GM19240 (cell line): ENCODE measurements at regions not wholly inside any gene's neighbourhood (a gene's known extent, or its start where the extent isn't known, plus 50 kb on each side); places are given as distances from the start of the nearest gene placed in this dataset.

Experiments used
- DNase-seq: peaks from one replicate; pipeline ENCODE4 v3.0.0; 2011; ENCODE audit warnings: low spot score; ENCODE audit not compliant: insufficient read length

DNA sequence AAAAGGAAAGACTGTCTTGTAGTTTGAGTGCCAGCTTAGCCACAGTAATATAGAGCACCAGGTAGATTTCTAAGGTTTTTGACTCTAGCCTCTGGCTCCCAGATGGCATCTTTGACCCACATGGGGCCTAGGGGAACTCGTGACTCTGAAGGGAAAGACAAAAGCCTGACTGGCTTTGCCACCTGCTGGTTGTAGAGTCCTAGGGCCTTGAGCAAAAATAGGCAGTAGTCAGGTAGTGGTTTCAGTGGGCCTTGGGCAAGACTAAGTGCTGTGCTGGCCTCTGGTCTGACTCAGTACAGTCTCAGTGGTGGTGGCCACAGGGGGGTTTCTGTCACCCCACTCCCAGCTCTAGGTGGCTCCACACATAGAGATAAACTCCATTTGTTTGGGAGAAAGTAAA is 349.4 kb downstream of the FAM181B start:
- DNase-seq = no peak

DNA sequence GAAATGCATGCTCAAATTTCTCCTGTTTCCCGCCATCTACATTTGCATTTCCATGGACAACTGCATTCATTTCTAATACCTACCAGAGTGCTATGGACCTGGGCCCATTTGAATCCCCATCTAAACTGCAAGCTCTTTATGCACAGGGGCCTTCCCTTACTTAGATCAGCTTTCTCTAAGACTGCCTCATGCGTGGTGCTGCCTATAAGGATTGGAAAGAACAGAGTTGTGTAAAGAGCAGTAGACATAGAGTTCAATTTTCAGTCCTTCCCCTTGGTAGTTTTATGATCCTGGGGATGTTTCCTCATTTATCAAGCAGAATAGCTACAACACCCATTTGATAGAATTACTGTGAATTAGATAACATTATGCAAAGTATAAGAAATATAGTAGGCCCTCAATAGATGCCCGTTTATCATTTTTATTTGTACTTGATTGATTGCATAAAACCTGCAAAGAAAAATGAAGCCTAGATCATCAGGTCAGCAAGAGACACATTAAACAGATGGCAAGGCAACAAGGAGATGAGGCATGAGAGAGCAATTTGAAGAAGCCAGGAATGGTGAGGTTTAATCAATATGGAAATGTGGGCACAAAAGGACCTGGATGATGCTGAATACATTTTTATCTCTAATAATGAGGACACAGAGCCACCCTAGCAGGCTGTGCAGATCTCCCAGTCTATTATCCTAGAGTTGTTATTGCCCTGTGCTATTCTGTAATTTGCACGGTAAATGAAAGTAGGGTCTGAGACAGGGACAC is 359.7 kb downstream of the FAM181B start:
- no peak for DNase-seq

DNA sequence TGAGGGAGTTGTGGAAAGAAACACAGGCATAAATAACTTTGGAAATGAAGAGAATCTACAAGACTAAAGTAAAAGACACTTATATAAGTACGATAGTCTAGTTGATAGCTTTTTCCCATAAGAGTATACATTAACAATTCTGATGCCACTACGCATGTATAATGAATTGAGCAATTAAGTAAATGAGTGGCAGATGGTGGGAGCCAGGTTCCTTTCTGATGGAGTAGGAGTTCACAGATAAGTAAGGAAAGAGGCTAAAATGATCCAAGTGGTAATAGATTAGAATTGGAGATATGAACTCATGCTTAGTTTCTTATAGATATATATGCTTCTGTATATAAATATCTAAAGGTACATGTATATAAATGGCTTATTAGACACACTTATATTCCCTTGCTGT is 368.3 kb downstream of the FAM181B start:
- DNase-seq = no peak

DNA sequence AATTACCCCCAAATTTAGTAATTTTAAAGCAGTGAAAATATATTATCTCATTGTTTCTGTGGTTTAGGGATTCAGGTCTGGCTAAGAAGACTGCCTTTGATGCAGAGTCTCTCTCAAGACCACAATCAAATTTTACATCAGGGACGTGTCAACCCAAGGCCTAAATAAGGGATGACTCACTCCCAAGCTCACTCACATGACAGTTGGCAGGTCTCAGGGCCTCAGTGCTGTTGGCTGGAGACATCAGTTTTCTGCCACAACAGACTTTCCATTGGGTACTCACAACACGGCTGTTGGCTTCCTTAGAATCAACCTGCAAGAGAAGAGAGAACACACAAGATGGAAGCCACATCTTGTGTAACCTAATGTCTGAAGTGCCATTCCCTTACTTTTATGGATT is 377.3 kb downstream of the FAM181B start:
- no peak for DNase-seq

DNA sequence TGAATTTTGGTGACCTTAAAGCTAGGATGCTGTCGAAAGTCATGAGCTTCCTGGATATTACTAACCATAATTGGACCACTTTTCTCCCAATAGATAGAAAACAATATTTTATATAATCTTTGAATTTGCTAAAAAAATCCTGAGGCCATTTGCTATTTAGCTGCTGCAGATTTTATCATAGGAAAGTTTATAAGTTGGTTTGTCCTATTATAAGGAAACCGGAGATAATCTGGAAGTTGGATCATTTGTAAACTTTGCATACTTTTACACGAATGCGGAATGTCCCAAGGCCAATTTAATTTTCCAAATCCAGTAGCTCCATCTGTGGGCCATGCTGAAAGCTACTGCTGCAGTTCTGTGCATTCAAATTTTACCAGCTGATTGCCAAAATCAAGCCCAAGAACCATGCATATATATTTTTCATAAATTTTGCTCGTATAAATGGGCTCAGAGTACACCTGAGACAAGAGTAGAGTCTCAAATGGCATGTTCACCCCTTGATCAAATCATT is 378.3 kb downstream of the FAM181B start:
- DNase-seq = no peak

DNA sequence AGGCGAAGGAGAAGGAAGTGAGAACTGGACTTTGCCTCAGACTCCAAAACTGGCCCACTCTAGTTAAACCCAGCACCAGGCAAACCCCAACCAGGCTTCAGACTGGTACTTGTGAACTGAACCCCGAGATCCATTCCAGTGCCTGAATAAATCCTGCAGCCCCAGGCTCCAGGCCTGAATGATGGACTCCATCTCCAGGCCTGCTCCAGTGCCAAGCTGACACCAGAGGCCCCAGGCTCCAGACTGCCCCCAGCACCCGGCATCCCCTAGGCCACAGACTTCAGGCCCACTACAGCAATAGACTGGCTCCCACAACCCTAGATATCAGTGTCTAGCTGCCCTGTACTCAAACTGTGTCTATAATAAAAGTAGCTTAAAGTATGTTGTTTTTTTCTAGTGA is 406.8 kb downstream of the FAM181B start:
- no peak for DNase-seq

DNA sequence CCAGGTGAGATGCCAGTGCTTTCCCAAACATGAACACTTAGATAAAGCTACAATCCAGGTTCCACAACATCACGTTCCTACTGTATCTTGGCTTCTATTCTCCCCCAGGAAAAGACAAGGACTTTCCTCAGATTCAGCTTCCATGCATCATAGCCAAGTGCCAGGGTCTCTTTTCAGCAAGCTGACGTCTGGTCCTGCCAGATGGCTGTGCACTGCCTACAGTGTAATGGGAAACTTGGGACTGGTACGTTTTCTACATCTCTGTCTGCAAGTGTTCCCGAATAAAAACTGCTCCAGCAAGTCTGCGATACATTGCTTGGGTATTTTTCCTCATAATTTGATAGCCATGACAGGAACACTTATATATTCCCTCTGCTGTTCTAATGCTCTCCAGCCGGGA is 412.5 kb downstream of the FAM181B start:
- no peak for DNase-seq

DNA sequence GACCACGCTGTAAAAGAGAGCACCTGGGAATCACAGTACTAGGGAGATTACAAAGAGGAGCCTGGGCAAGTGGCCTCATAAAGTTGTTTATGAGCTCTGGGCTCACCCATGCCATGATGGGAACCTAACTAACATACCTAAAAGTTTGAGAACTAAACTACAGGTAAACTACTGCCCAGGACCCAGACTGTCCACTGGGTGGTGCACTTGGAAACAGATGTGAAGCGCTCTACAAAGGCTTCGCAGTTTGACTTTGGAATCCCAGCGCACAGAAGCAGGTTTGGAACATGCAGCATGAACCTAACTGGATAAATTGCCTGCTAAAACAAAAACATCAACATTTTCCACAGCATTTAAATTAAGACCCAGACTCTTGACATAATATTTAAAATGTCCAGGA is 418.6 kb downstream of the FAM181B start:
- DNase-seq = peak; percentile 0

DNA sequence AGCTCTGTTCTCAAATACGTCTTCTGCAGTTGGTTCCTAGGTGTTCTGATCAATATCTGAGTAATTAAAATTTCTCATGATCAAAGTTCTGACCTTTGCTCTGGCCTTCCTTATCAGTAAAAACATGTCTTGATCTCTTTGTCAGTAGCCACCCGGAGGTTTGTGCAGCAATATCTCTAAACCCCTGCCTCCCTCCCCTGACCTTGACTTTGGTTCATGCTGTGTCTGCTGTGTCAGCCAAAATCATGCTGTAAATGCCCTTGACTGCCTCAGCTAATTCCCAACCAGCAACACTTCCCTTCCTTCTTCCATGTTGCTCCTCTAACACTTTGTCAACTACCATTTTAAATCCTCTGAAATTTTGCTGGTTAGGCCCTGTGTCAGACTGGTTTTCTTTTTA is 424.7 kb downstream of the FAM181B start:
- DNase-seq = no peak

DNA sequence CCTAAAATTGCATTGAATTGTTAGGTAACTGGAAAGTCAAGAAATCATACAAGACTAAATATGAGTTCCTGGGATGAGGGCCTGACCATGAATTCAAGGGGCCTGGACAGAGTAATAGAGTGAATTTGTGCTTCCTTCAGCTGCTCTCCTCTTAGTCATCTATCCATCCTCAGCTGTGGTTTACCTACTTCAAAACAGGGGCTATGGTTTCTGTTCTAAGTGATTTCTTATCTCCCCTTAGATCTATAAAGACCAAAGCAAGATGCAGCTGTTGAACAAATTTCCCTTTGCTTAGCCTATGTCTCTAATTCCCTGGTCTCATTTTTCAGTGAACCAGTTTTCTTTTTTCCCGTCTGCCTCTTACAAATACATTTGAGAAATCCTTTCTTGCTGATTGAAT is 428.5 kb downstream of the FAM181B start:
- DNase-seq = no peak

DNA sequence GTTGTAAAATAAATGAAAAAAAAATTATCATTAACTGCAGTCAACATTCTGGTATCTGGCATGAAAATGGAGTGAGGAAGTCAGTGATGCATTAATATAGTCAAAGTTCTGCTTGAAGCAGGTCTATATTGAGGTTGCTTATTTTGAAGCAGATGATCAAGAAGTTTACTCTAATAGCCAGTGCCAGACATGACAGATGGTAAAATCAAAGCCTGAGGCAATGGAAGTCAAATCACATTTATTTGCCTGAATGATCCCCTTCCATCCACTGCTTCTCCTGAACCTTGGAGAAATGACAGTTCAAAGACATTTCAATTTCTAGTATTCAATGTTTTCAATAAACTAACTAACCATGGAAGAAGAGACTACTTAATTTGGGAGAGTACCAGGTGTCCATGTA is 430.0 kb downstream of the FAM181B start:
- no peak for DNase-seq

DNA sequence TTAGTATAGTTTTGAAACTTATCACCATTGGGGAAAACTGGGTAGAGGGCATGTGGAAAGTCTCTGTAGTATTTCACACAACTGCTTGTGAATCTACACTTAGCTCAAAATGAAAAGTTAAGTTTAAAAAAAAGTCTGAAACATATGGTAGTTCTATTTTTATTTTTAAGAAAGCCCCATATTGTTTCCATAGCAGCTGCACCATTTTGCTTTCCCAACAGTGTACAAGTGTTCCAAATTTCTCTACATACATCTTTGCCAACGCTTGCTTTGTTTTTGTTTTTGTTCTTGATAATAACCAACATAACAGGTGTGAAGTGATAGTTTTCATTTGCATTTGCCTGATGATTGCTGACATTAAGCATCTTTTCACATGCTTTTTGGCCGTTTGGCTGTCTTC is 445.2 kb downstream of the FAM181B start:
- DNase-seq = no peak

DNA sequence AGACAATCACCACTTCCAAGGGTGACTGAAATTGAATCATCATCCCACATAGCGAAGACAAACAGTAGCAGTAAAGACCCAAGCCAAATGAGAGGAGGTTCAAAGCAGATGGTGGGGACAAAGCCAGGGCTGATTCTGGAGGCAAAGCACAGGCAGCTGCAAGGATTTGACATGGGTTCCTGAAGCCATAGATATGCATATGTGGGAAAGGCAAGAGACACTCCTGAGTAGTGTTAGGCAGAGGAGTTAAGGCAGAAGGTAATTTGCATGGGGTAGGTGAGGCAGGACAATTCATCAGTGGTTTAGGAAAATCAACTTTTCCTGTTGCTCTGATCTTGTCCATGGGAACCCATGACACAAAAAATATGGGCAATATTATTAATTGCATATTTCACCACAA is 462.8 kb downstream of the FAM181B start:
- DNase-seq = no peak

DNA sequence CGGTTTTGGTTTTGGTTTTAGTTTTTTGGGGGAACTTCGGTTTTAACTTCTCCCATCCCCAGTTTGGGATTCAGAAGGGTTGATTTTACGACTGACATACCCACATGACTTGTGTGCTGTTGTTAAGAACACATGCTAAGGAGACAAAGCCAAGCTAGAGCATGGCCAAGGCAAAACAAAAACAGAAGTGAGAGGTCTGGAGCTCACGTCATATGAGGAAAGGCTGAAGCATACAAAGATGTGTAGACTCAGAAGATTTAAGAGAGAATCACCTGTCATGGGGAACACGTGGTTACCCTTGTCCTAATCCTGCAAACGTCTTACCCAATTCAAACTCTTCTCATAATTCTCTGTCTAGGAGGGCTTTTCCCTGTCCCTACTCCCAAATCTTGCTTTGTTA is 465.0 kb downstream of the FAM181B start:
- no peak for DNase-seq

DNA sequence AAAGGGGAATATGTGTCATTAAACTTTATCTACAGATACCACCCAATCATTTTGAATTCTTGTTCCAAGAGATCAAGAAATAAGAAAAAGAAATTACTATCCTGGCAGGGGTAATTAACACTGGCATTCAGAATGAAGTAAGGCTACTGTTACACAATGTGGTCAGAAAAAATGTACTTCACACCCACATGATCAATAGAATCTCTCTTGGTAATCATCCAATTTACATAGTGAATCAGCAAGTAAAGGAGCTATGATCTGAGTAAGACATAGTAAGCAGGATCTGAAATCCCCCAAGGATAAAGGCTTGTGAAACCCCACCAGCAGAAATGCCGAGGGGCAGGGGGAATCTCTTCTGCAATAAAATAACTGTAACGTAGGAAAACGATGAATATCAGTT is 466.5 kb downstream of the FAM181B start:
- DNase-seq = no peak

DNA sequence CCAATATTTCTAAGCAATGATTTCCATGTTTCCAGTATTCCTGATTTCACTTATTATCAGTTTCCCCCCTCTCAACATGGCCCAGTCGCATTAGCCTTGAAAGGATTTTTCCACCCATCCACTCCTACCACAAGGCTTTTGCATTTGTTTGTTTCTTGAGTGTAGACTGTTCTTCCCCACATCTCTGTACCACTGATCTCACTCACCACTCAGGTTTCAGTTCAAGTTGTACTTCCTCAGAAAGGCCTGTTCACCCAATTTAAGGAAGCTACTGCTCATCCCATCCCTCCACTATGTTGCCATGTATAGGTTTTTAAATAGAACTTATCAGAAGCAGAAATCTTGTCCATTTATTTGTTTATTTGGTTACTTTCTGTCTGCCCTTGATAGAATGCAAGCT is 472.3 kb downstream of the FAM181B start:
- DNase-seq = no peak

DNA sequence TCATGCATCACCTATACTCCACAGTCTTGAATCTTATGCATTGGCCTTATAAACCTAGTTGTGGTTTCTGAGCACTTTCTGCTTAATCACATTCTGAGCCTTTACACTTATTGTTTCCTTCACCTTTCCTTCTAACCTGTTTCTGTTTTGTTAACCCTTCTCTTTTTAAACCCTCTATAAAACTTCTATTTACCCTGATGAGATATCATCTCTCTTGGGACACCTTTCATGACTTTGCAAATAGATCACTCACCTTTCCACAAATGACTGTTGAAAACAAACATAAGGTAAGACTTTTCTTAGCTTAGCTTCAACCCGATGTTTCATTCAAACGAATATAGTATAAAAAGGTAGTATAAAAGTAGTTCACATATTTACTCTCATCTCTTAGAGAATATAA is 483.6 kb downstream of the FAM181B start:
- DNase-seq = no peak

DNA sequence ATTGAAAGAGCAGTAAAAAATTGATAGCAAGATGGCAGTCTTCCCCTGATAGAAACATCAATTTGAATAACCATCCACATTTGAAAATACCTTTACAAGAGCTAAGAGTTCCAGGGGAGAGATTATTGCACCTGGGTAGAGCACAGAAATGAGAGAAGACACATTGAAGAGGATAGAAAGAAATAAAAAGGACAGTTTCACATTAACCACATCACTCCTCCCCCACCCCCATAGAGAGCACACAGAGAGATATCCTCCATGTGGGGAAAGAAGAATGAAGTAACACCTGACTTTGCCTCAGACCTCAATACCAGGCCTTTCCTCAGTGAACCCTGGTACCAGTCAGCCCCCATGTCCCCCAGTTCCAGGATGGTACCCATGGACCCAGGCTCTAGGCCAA is 486.7 kb downstream of the FAM181B start:
- DNase-seq = no peak

DNA sequence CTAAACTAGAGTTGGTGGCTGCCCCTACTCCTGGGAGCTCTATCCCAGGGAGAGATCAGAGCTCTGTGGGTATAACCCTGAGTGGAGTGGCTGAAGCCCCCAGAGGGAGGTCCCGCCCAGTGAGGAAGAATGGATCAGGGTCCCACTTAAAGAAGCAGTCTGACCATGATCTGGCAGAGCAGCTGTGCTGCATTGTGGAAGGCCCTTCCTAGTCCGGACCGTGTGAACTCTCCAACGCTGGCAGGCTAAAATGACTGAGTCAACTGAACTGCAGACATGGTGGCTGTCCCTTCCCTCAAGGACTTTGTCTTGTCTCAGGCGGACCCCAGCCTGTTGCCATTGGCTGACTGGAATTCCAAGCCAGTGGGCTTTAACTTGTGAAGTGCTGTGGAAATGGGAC is 494.2 kb downstream of the FAM181B start:
- no peak for DNase-seq

DNA sequence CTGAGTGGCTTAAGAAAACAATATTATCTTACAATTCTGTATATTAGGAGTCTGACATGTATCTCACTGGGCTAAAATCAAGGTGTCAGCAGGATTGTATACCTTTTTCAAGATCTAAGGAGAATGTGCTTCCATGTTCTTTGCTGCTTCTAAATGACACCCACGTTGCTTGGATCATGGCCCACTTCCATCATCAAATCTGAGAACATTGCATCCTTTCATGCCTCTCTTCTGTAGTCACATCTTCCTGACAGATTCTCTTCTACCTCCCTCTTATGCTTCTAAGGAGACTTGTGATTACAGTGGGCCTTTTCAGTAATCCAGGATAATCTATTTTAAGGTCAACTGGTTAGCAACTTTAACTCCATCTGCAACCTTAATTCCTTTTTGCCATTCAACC is 499.4 kb downstream of the FAM181B start:
- DNase-seq = no peak

DNA sequence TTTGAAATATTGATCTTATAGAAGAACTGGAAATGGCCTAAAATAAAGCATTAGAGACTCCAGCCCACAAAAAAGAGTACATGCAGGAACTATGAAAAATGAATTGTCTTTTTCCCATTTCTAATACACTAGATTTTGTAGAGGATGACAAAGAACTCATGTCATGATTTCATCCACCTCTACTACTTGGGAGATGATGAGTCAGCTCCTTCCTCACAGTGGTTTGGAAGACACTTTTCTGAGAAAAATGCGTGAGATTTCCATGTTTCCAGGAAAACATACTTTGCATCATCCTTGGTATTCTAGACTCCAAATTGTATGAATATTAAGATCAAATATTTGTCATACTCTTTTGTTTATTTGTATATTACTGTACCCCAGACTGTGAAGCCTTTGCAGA is 500.5 kb downstream of the FAM181B start:
- no peak for DNase-seq

DNA sequence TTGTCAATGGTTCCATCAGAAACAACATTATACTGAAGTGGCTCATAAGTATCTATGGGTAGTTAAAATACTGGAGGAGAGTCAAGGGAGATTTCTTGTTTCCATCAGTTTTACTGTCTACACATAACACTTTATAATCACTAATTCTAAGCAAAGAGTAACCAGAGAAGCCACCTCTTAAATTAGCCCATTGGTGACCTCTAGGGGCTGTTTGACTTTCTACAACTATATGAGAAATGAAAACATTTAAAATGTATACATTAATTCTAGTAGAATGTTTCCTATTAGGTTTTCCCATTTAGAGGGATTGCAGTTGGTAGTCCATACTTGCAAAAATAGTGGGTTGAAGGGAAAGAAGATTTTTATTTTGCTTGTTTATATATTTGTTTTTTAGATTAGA is 504.3 kb downstream of the FAM181B start:
- DNase-seq = no peak

DNA sequence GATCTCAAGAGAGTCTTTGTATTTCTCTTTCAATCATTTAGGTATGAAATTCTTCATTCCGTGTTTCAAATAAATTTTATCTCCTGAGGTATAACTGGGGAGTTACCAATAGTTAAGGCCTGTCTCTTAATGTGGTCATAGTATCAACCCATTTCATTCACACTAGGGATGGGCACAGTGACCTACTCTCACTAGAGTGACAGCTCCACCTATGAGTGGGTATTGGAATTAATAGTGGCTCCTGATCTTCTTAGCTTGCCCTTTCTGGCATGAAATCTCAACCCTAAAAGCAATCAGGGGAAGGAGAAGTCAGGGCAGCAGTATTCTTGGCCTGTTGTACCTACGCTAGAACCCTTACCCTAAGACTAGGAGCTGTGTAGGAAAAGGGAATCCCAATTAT is 507.7 kb downstream of the FAM181B start:
- DNase-seq = no peak

DNA sequence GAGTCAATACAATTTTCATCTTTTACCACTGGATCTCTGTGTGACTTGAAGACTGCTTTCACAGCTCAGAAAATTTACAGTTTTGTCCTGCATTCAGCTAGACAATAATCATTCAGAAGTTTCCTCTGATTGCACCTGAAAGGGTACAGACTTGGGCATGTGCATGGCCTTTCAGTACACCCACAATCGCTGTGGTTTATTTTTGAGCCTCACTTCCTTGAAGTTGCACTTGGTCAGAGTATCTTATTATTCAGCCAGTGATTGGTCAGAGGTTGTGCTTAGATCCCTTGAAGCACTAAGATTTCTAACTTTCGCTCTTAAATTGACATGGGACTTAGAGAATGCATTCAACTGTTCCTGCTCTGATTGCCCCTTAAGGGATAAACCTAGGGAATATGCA is 508.2 kb downstream of the FAM181B start:
- DNase-seq = no peak
